Keratinocyte (primary cell): ENCODE measurements at regions not wholly inside any gene's neighbourhood (a gene's known extent, or its start where the extent isn't known, plus 50 kb on each side); places are given as distances from the start of the nearest gene placed in this dataset.

ENCODE experiments used
- DNase-seq: peaks from one replicate; pipeline ENCODE4 v3.0.0-alpha.2; 2011; ENCODE audit warnings: low read depth, missing footprints, low spot score
- FAIRE-seq: peaks from 2 replicates; lab custom pipeline; 2011; peaks lifted over from hg19 to GRCh38; lab: Jason Lieb, UNC
- H2AFZ ChIP-seq: 2 replicates; pipeline ENCODE4 v1.6.0; 2012; ENCODE audit warnings: low read length, control low read depth, inconsistent platforms; ENCODE audit not compliant: control insufficient read depth
- H3K27ac ChIP-seq: 2 replicates; pipeline ENCODE4 v1.5.1; 2011; ENCODE audit warnings: low read length; ENCODE audit not compliant: control insufficient read depth, insufficient read depth
- H3K27me3 ChIP-seq: 3 replicates; pipeline ENCODE4 v1.6.0; 2011; ENCODE audit warnings: low read length; ENCODE audit not compliant: control insufficient read depth, insufficient read depth; ENCODE audit errors: extremely low read depth
- H3K36me3 ChIP-seq, 2 experiments: 2 replicates in 1 of 2; 3 replicates in 1 of 2; pipeline ENCODE4 v1.5.1; 2011; ENCODE audit warnings: low read length in 2 of 2, mild to moderate bottlenecking in 1 of 2; ENCODE audit not compliant: control insufficient read depth in 2 of 2, insufficient read depth in 2 of 2; ENCODE audit errors: extremely low read depth in 1 of 2
- H3K4me1 ChIP-seq: 3 replicates; pipeline ENCODE4 v1.5.1; 2011; ENCODE audit warnings: low read length; ENCODE audit not compliant: control insufficient read depth, insufficient read depth; ENCODE audit errors: extremely low read depth
- H3K4me2 ChIP-seq: 3 replicates; pipeline ENCODE4 v1.6.0; 2011; ENCODE audit warnings: low read depth, low read length; ENCODE audit not compliant: control insufficient read depth, insufficient read depth; ENCODE audit errors: extremely low read depth
- H3K4me3 ChIP-seq, 3 experiments: fragments of 200-600 bp in 1 of 3; sonication (generic) in 1 of 3; 2 replicates in 2 of 3; 3 replicates in 1 of 3; pipeline ENCODE4 v1.5.1; 2011 to 2016; ENCODE audit warnings: low read length in 3 of 3, mild to moderate bottlenecking in 3 of 3, control low read depth in 2 of 3, inconsistent platforms in 1 of 3, low read depth in 1 of 3, mixed read lengths in 1 of 3, mixed run types in 1 of 3, moderate library complexity in 1 of 3; ENCODE audit not compliant: control insufficient read depth in 2 of 3, insufficient read depth in 2 of 3; ENCODE audit errors: extremely low read depth in 1 of 3
- H3K79me2 ChIP-seq: 2 replicates; pipeline ENCODE4 v1.6.0; 2012; ENCODE audit warnings: low read length; ENCODE audit not compliant: control insufficient read depth, insufficient read depth
- H3K9ac ChIP-seq: 3 replicates; pipeline ENCODE4 v1.6.0; 2011; ENCODE audit warnings: low read length; ENCODE audit not compliant: control insufficient read depth, insufficient read depth; ENCODE audit errors: extremely low read depth
- H3K9me1 ChIP-seq: 3 replicates; pipeline ENCODE4 v1.6.0; 2011; ENCODE audit warnings: low read length; ENCODE audit not compliant: control insufficient read depth, insufficient read depth; ENCODE audit errors: extremely low read depth
- H3K9me3 ChIP-seq: 2 replicates; pipeline ENCODE4 v1.5.1; 2012; ENCODE audit warnings: low read depth, low read length; ENCODE audit not compliant: control insufficient read depth
- H4K20me1 ChIP-seq: 3 replicates; pipeline ENCODE4 v1.6.0; 2011; ENCODE audit warnings: low read length; ENCODE audit not compliant: control insufficient read depth, insufficient read depth; ENCODE audit errors: extremely low read depth
- EZH2 ChIP-seq: IDR thresholded peaks from one replicate; pipeline ENCODE4 v1.6.1; 2012; ENCODE audit warnings: inconsistent platforms, mild to moderate bottlenecking, low read length, moderate library complexity
- dilution Hi-C: fragments of 300-500 bp; cut with MboI; formaldehyde crosslinking; loops from one replicate; pipeline ENCODE4 v1.7.0; 2020; ENCODE audit warnings: low sequenced_read_pairs; ENCODE audit not compliant: extremely low pct_ligation_motif_present
- TF ChIP-seq, protein P1 (sequence below), 3 experiments: IDR thresholded peaks in 1 of 3; conservative IDR thresholded peaks in 1 of 3; optimal IDR thresholded peaks in 1 of 3; 2 replicates in 2 of 3; 3 replicates in 1 of 3; pipeline versions ENCODE3 to v1.5.1; 2011; ENCODE audit warnings: low read length in 3 of 3, mild to moderate bottlenecking in 3 of 3, moderate library complexity in 2 of 3, control low read depth in 1 of 3, inconsistent platforms in 1 of 3; ENCODE audit not compliant: insufficient read depth in 2 of 3; ENCODE audit errors: extremely low read depth in 1 of 3

DNA sequence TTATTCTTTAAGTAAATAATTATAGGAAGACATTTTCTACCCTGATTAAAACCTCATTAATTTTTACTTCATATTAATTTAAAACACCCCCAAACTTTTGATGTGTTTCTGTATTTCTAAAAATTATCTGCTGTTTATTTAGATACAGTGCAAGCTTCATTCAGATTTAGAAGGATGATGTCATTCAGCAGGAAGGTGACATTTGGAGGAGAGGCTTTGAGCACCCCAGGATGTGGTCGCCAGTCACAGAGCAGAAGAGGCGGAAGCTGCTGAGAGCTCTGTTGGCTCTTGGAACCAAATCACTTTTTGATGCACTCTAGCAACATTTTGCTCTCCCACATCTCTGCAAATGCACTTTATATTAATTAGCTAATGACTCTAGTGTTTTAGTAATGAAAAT lies 233.9 kb upstream of the CACNA2D1 start:
- H3K36me3 ChIP-seq = no peaks in the 10 kb centered on the region
- TF ChIP-seq, protein P1, sequence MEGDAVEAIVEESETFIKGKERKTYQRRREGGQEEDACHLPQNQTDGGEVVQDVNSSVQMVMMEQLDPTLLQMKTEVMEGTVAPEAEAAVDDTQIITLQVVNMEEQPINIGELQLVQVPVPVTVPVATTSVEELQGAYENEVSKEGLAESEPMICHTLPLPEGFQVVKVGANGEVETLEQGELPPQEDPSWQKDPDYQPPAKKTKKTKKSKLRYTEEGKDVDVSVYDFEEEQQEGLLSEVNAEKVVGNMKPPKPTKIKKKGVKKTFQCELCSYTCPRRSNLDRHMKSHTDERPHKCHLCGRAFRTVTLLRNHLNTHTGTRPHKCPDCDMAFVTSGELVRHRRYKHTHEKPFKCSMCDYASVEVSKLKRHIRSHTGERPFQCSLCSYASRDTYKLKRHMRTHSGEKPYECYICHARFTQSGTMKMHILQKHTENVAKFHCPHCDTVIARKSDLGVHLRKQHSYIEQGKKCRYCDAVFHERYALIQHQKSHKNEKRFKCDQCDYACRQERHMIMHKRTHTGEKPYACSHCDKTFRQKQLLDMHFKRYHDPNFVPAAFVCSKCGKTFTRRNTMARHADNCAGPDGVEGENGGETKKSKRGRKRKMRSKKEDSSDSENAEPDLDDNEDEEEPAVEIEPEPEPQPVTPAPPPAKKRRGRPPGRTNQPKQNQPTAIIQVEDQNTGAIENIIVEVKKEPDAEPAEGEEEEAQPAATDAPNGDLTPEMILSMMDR (optimal IDR thresholded peaks at IDR 0.05 in 1 of 3, IDR thresholded peaks at IDR 0.05 in 1 of 3, conservative IDR thresholded peaks at IDR 0.05 in 1 of 3; ENCODE audit: extremely low read depth in 1 of 3, insufficient read depth in 2 of 3, low read length in 3 of 3) = no peak
- TF ChIP-seq EZH2 = no peak
- DNase-seq (no peak), FAIRE-seq (no peak)
- no peaks in the 10 kb centered on the region for H3K27me3 ChIP-seq
- no peaks in the 10 kb centered on the region for H4K20me1 ChIP-seq
- dilution Hi-C loops = no loop called here
- H3K4me2 ChIP-seq = no peak overlapping the region
- no peaks in the 10 kb centered on the region for H3K9me1 ChIP-seq
- H3K4me3 ChIP-seq = no peak overlapping the region
- no peak overlapping the region for H2AFZ ChIP-seq
- H3K4me1 ChIP-seq = no peaks in the 10 kb centered on the region
- H3K9me3 ChIP-seq = no peaks in the 10 kb centered on the region
- H3K79me2 ChIP-seq = no peaks in the 10 kb centered on the region
- H3K9ac ChIP-seq = no peak overlapping the region
- H3K27ac ChIP-seq = no peak overlapping the region

DNA sequence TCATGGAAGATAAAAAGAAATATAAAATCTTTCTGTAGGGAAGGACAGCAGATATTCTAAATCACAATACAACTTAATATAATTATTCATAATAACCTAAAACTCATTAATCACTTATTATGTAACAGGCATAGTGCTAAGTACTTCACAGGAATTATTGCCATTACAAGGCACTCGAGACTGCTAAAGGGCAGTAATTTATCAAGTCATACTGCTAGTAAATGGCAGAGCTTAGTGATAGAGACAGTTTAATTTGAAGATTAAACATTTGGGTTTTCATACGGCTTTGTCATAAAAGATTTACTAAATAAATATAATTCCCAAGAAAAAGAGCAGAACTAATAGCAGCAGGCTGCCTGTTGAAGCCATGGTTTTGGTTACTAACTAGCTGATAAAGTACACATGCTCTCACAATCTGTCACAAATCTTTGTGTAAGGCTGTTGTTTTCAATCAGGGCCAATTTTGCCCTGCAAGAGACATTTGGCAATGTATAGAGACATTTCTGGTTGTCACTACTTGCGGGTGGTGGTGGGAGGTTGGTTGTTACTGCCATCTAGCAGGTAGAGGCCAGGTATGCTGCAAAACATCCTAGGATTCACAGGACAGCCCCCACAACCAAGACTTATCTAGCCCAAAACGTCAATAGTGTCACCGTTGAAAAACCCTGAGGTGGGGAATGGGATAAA lies 233.3 kb upstream of the CACNA2D1 start:
- TF ChIP-seq, protein P1 (optimal IDR thresholded peaks at IDR 0.05 in 1 of 3, IDR thresholded peaks at IDR 0.05 in 1 of 3, conservative IDR thresholded peaks at IDR 0.05 in 1 of 3; ENCODE audit: extremely low read depth in 1 of 3, insufficient read depth in 2 of 3, low read length in 3 of 3) = no peak
- no peak for TF ChIP-seq EZH2

More for the DNA sequence above, 233.3 kb upstream of the CACNA2D1 start:
- FAIRE-seq (no peak), DNase-seq (no peak)
- no peak overlapping the region for H3K4me3 ChIP-seq
- no peaks in the 10 kb centered on the region for H3K27me3 ChIP-seq
- H3K9me3 ChIP-seq = no peaks in the 10 kb centered on the region
- H3K36me3 ChIP-seq = no peaks in the 10 kb centered on the region
- H3K4me2 ChIP-seq = no peak overlapping the region
- H3K9ac ChIP-seq = no peak overlapping the region
- no peaks in the 10 kb centered on the region for H4K20me1 ChIP-seq
- dilution Hi-C loops = no loop called here
- H2AFZ ChIP-seq = no peak overlapping the region
- no peak overlapping the region for H3K27ac ChIP-seq
- H3K9me1 ChIP-seq = no peaks in the 10 kb centered on the region
- no peaks in the 10 kb centered on the region for H3K79me2 ChIP-seq
- no peaks in the 10 kb centered on the region for H3K4me1 ChIP-seq
